Fibroblast of the aortic adventitia (primary cell): ENCODE measurements at regions not wholly inside any gene's neighbourhood (a gene's known extent, or its start where the extent isn't known, plus 50 kb on each side); places are given as distances from the start of the nearest gene placed in this dataset.
A peak's percentile ranks its signal among the peaks of the same experiment; 100 is the strongest.

ENCODE experiments used
- DNase-seq: peaks from one replicate; pipeline ENCODE4 v3.0.0-alpha.2; 2010; ENCODE audit warnings: low read depth
- H3K4me3 ChIP-seq: 2 replicates; pipeline ENCODE4 v1.5.1; 2011; ENCODE audit warnings: low read depth, mild to moderate bottlenecking, control low read depth, low read length, moderate library complexity
- TF ChIP-seq, protein P1 (sequence below): IDR thresholded peaks from 2 replicates; pipeline ENCODE4 v1.5.1; 2011; ENCODE audit warnings: mild to moderate bottlenecking, low read length, control low read depth, inconsistent platforms; ENCODE audit not compliant: insufficient read depth

DNA sequence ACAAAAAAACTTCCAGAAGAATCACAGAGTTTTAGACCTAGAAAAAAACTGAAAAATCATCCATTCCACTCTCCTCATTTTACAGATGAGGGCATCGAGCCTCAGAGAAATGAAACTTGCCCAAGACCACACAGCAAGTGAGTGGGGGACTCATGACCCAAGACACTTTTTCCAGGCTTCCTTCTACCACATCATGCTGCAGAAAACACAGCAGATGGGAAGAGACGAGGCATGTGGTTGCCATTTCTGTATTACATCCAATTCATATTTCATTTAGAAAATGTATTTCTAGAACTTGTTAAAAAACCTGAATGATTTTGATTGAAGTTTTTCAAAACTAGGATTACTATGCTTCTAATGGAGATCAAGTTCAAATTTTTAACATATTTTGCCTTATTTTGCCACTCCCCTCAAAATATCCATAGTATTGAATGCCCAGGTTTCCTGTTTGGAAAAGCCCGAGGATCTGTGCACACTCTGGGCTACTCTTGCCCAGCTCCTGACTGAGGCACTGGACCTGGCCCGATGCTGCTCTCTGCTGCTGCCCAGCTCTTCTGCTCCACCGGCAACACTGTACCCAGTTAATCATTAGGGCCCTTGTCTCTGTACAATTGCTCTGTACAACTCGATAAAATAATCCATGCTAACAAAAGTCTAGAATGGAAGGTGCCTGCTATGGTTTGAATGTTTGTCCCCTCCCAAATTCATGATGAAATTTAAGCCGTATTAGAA is 157.4 kb downstream of the EFNB2 start:
- no peak for DNase-seq
- TF ChIP-seq, protein P1, sequence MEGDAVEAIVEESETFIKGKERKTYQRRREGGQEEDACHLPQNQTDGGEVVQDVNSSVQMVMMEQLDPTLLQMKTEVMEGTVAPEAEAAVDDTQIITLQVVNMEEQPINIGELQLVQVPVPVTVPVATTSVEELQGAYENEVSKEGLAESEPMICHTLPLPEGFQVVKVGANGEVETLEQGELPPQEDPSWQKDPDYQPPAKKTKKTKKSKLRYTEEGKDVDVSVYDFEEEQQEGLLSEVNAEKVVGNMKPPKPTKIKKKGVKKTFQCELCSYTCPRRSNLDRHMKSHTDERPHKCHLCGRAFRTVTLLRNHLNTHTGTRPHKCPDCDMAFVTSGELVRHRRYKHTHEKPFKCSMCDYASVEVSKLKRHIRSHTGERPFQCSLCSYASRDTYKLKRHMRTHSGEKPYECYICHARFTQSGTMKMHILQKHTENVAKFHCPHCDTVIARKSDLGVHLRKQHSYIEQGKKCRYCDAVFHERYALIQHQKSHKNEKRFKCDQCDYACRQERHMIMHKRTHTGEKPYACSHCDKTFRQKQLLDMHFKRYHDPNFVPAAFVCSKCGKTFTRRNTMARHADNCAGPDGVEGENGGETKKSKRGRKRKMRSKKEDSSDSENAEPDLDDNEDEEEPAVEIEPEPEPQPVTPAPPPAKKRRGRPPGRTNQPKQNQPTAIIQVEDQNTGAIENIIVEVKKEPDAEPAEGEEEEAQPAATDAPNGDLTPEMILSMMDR, result no peak
- no peak overlapping the region for H3K4me3 ChIP-seq

DNA sequence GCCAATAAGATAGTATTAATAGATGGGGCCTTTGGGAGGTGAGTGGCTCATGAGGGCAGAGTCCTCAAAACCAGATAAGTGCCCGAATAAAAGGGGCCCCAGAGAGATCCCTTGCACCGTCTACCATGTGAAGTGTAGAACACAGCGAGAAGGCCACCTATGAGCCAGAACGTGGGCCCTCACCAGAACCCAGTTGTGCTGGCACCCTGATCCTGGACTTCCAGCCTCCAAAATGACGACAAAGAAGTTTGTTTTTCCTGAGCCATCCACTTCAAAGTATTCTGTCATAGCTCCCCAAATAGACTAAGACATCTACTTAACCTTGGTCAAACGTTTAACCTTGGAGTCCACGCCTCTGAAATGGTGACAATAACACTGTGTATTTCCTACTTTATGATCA is 158.1 kb downstream of the EFNB2 start:
- TF ChIP-seq, protein P1, result no peak
- no peak overlapping the region for H3K4me3 ChIP-seq
- DNase-seq, result no peak

DNA sequence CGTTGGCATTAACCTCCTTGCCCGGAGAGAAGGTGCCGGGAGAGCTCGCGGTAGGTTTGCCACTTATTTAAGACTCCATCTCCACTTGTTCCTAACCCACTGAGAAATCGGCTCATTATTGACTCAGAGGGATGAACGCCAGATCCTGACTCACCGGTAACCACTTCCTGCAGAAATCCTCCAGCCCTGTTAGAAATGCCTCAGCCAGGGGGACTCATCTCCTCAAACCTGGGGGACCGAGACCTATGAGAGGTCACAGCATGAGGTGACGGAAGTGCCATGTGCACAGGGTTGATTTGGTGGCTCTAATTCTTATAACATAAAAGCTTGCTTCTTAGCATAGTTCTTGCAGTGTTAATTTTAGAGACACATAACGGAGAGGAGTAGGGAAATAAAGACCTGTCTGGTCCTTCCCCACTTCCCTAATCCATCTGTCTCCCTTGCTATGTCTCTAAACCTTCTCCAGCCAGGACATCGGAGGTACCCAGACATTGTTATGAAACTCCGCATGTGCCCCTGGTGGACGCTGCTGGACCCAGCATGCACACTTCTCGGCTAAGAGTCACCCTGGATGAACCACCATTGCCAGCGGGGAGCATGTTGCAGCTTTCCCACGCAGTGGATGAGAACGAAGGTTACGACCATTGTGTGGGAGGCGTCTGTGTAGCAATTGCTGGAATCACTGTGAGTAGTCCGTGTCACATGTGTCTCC is 158.9 kb downstream of the EFNB2 start:
- H3K4me3 ChIP-seq, result no peak overlapping the region
- peak; percentile 82 for DNase-seq
- TF ChIP-seq, protein P1, result no peak

DNA sequence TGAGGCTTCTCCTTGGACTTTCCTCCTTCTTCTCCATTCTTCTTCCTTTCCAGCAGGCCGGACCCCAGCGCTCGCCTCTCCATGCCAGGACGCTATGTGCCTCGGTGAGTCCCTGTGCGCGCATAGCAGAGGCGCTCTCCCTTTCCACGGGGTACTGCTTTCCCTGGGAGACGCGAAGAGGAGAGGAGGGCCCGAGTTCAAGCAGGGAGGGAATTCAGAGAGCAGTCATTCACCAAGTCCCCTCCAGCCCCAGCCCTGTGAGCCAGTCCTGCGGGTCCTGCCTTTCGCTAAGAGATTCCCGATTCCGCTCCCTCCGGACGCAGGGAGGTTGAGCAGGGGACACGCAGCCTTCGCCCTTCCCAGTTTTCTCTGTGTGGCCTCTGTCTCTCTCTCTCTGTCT is 160.4 kb downstream of the EFNB2 start:
- TF ChIP-seq, protein P1, result no peak
- no peak overlapping the region for H3K4me3 ChIP-seq
- DNase-seq, result no peak

DNA sequence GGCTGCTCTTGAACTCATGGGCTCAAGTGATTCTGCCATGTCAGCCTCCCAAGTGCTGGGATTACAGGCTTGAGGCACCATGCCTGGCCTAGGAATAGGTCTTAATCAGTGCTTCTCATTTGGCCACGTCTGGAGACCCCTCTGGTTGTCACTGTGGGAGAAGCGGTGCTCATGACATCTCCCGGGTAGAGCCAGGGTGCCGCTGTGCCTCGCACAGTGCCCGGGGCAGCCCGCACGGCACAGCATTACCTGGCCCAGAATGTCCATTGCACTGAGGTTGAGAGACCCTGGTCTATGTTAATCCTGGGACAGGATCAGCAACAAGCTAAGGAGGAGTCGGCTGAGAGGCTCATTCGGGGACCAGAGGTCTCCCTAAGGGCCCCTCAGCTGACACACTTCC is 160.8 kb downstream of the EFNB2 start:
- no peak for DNase-seq
- TF ChIP-seq, protein P1, result no peak
- no peak overlapping the region for H3K4me3 ChIP-seq

DNA sequence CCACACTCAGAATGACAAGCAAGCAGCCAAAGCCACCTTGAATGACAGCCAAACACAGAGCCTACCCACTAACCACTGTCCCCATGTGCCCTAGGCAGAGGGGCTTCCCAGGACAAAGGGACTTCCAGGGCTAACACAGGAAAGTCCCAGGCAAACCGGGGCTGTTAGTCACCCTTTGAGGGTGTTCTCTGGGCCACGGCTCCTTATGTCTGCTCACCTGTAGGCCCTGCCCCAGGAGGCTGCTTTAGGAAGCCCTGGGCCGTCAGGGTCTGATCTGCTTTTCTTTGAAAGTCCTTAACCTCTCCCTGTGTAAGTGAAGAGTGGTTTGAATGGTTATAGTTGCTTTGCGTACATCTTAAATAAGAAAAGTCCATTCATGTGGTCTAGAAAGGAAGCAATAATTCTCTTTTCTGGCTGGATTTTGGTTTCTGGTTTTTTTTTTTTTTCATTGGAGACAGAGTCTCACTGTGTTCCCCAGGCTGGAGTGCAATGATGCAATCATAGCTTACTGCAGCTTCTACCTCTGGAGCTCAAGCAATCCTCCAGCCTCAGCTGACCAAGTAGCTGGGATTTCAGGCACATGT is 161.4 kb downstream of the EFNB2 start:
- TF ChIP-seq, protein P1, result no peak
- no peak overlapping the region for H3K4me3 ChIP-seq
- peak; percentile 80 for DNase-seq
